Endothelial cell of umbilical vein (primary cell): ENCODE measurements at regions not wholly inside any gene's neighbourhood (a gene's known extent, or its start where the extent isn't known, plus 50 kb on each side); places are given as distances from the start of the nearest gene placed in this dataset.

Experiments used
- BruUV-seq: library from RNA; stranded (reverse); fragments of 400-500 nt; replicated peaks from 2 replicates; lab custom pipeline; 2021; lab: Mats Ljungman, UMichigan
- CTCF ChIA-PET: fragments of 300-600, 350-600 bp; sonication (Branson Sonifier 250); formaldehyde crosslinking; loops from one replicate; lab custom pipeline; 2021; ENCODE audit warnings: antibody characterized with exemption, inconsistent platforms; lab: Charles Lee
- POLR2A ChIA-PET: fragments of 300-600, 350-600 bp; sonication (Branson Sonifier 250); formaldehyde crosslinking; loops from one replicate; lab custom pipeline; 2021; ENCODE audit warnings: antibody characterized with exemption, inconsistent platforms; lab: Charles Lee
- DNase-seq: peaks from one replicate; pipeline ENCODE4 v3.0.0-alpha.2; 2011; ENCODE audit warnings: low read depth, low spot score
- FAIRE-seq: peaks from 2 replicates; lab custom pipeline; 2011; peaks lifted over from hg19 to GRCh38; lab: Jason Lieb, UNC
- H2AFZ ChIP-seq: 2 replicates; pipeline ENCODE4 v1.6.0; 2012; ENCODE audit warnings: low read depth, low read length, control low read depth, inconsistent platforms
- H3K27ac ChIP-seq: 2 replicates; pipeline ENCODE4 v1.5.1; 2011; ENCODE audit warnings: low read depth, mild to moderate bottlenecking, control low read depth, low read length, moderate library complexity; ENCODE audit not compliant: insufficient read depth
- H3K27me3 ChIP-seq, 2 experiments: 2 replicates each; pipeline versions ENCODE4 v1.6.0 to v1.6.1; 2011; ENCODE audit warnings: low read length in 2 of 2, mixed read lengths in 1 of 2; ENCODE audit not compliant: control insufficient read depth in 2 of 2, insufficient read depth in 2 of 2
- H3K36me3 ChIP-seq, 2 experiments: 2 replicates in 1 of 2; 3 replicates in 1 of 2; pipeline ENCODE4 v1.5.1; 2011; ENCODE audit warnings: low read length in 2 of 2, mild to moderate bottlenecking in 1 of 2, moderate library complexity in 1 of 2; ENCODE audit not compliant: control insufficient read depth in 2 of 2, insufficient read depth in 2 of 2; ENCODE audit errors: extremely low read depth in 1 of 2
- H3K4me1 ChIP-seq: 3 replicates; pipeline ENCODE4 v1.5.1; 2011; ENCODE audit warnings: mild to moderate bottlenecking, low read length; ENCODE audit not compliant: control insufficient read depth, insufficient read depth; ENCODE audit errors: extremely low read depth
- H3K4me2 ChIP-seq: 2 replicates; pipeline ENCODE4 v1.6.1; 2011; ENCODE audit warnings: low read length, control low read depth, mixed read lengths; ENCODE audit not compliant: insufficient read depth
- H3K4me3 ChIP-seq, 3 experiments: fragments of 200-600 bp in 1 of 3; sonication (generic), shearing (Covaris generic) in 1 of 3; replicated peaks in 1 of 3; 2 replicates each; pipeline ENCODE4 v1.5.1; 2011 to 2016; ENCODE audit warnings: control low read depth in 3 of 3, low read length in 3 of 3, mild to moderate bottlenecking in 2 of 3, inconsistent platforms in 1 of 3, low read depth in 1 of 3, moderate library complexity in 1 of 3; ENCODE audit not compliant: insufficient read depth in 1 of 3
- H3K79me2 ChIP-seq: 2 replicates; pipeline ENCODE4 v1.6.0; 2012; ENCODE audit warnings: low read length, inconsistent platforms; ENCODE audit not compliant: control insufficient read depth, insufficient read depth
- H3K9ac ChIP-seq: replicated peaks from 2 replicates; pipeline ENCODE3; 2011; ENCODE audit warnings: low read length, control low read depth; ENCODE audit not compliant: insufficient read depth; ENCODE audit errors: extremely low read depth
- H3K9me1 ChIP-seq: replicated peaks from 3 replicates; pipeline ENCODE4 v1.6.0; 2011; ENCODE audit warnings: mild to moderate bottlenecking, low read length; ENCODE audit not compliant: control insufficient read depth, insufficient read depth; ENCODE audit errors: extremely low read depth
- H3K9me3 ChIP-seq: replicated peaks from 2 replicates; pipeline ENCODE4 v1.5.1; 2012; ENCODE audit warnings: low read length, inconsistent platforms; ENCODE audit not compliant: control insufficient read depth, insufficient read depth
- H4K20me1 ChIP-seq: replicated peaks from 2 replicates; pipeline ENCODE3; 2011; ENCODE audit warnings: mild to moderate bottlenecking, low read length; ENCODE audit not compliant: control insufficient read depth, insufficient read depth; ENCODE audit errors: extremely low read depth
- CTCF ChIP-seq, 2 donors: IDR thresholded peaks; 1 replicate in 1 of 2; 2 replicates in 1 of 2; pipeline ENCODE4 v1.5.1; 2011; ENCODE audit warnings: low read length in 2 of 2, mild to moderate bottlenecking in 2 of 2, moderate library complexity in 2 of 2, control low read depth in 1 of 2, inconsistent platforms in 1 of 2, low read depth in 1 of 2; ENCODE audit not compliant: insufficient read depth in 1 of 2; ENCODE audit errors: extremely low read depth in 1 of 2
- EZH2 ChIP-seq: IDR thresholded peaks from 2 replicates; pipeline ENCODE4 v1.6.1; 2012; ENCODE audit warnings: borderline replicate concordance, low read depth, mild to moderate bottlenecking, moderate library complexity, low read length, inconsistent platforms; ENCODE audit not compliant: severe bottlenecking
- FOS ChIP-seq: IDR thresholded peaks from 2 replicates; pipeline ENCODE4 v1.6.1; 2011; ENCODE audit warnings: mild to moderate bottlenecking, low read length, moderate library complexity, borderline replicate concordance; ENCODE audit not compliant: insufficient read depth
- GATA2 ChIP-seq: IDR thresholded peaks from 2 replicates; pipeline ENCODE4 v1.7.0; 2011; ENCODE audit warnings: low read depth, mild to moderate bottlenecking, moderate library complexity, mixed read lengths, low read length; ENCODE audit not compliant: insufficient read length, insufficient read depth
- JUN ChIP-seq: IDR thresholded peaks from 2 replicates; pipeline ENCODE4 v1.6.1; 2011; ENCODE audit warnings: borderline replicate concordance, low read depth; ENCODE audit not compliant: insufficient read length, insufficient read depth
- MAX ChIP-seq: IDR thresholded peaks from 2 replicates; pipeline ENCODE4 v1.6.1; 2011; ENCODE audit not compliant: insufficient read depth, insufficient read length
- MYC ChIP-seq: IDR thresholded peaks from one replicate; pipeline ENCODE4 v1.6.1; 2011; ENCODE audit warnings: mild to moderate bottlenecking, low read depth, low read length
- POLR2A ChIP-seq: IDR thresholded peaks from 2 replicates; pipeline ENCODE4 v1.6.1; 2012; ENCODE audit warnings: low read depth, mild to moderate bottlenecking, control low read depth, low read length
- POLR2AphosphoS5 ChIP-seq: IDR thresholded peaks from 2 replicates; pipeline ENCODE4 v1.6.1; 2012; ENCODE audit warnings: low read depth, mild to moderate bottlenecking, control low read depth, low read length, moderate library complexity; ENCODE audit not compliant: insufficient read depth
- dilution Hi-C: fragments of 300-500 bp; cut with MboI; formaldehyde crosslinking; loops from one replicate; pipeline ENCODE4 v1.15.0; 2019; ENCODE audit warnings: low sequenced_read_pairs; ENCODE audit not compliant: extremely low pct_ligation_motif_present
- intact Hi-C: fragments of 100-400 bp; cut with micrococcal nuclease; formaldehyde crosslinking; loops from one replicate; pipeline ENCODE4 v1.10.0; 2022

- Histone ChIP-seq H3K4me2 (no peak overlapping the region), H3K9ac (no peak overlapping the region), H3K36me3 (no peaks in the 10 kb centered on the region), H3K27me3 (no peaks in the 10 kb centered on the region), H3K4me1 (no peaks in the 10 kb centered on the region), H3K27ac (no peak overlapping the region), H3K9me3 (no peaks in the 10 kb centered on the region), H3K4me3 (no peak overlapping the region), H2AFZ (no peak overlapping the region), H3K9me1 (no peaks in the 10 kb centered on the region), H4K20me1 (no peaks in the 10 kb centered on the region), H3K79me2 (no peaks in the 10 kb centered on the region)
- DNase-seq (no peak), FAIRE-seq (no peak)
- dilution Hi-C loops (no loop called here), intact Hi-C loops (no loop called here)
- BruUV-seq = no TSS peak
- POLR2A ChIA-PET = no interaction called here
- CTCF ChIA-PET = no interaction called here
- no peak for TF ChIP-seq POLR2A
- no peak for TF ChIP-seq MAX
- no peak for TF ChIP-seq GATA2
- TF ChIP-seq EZH2 = no peak
- TF ChIP-seq CTCF (IDR thresholded peaks at IDR 0.05; ENCODE audit: extremely low read depth in 1 of 2, insufficient read depth in 1 of 2, low read depth in 1 of 2, low read length in 2 of 2) = no peak
- no peak for TF ChIP-seq JUN
- no peak for TF ChIP-seq POLR2AphosphoS5
- no peak for TF ChIP-seq FOS
- no peak for TF ChIP-seq MYC
These were observed 249.0 kb downstream of the TTC32 start for GRCh38 chr2:19652811-19653210.
